WTC11 (cell line): ENCODE measurements at regions not wholly inside any gene's neighbourhood (a gene's known extent, or its start where the extent isn't known, plus 50 kb on each side); places are given as distances from the start of the nearest gene placed in this dataset.

Experiments
- CTCF ChIP-seq: fragments of 200-600 bp; IDR thresholded peaks from 2 replicates; pipeline ENCODE4 v1.8.0; 2022; ENCODE audit warnings: antibody characterized with exemption
- ERG ChIP-seq: fragments of 250-450 bp; sonication (Bioruptor Pico); IDR thresholded peaks from 2 replicates; pipeline ENCODE4 v1.8.0; 2021; ENCODE audit warnings: mild to moderate bottlenecking
- NFE2L1 ChIP-seq: sonication (generic); formaldehyde crosslinking; IDR thresholded peaks from 2 replicates; pipeline ENCODE4 v1.8.1; 2023; ENCODE audit warnings: missing genetic modification reagents
- NR3C1 ChIP-seq: sonication (generic); formaldehyde crosslinking; conservative IDR thresholded peaks from 2 replicates; pipeline ENCODE4 v1.8.1; 2023; ENCODE audit warnings: low read depth, mild to moderate bottlenecking, missing genetic modification reagents
- SP1 ChIP-seq: sonication (generic); formaldehyde crosslinking; conservative IDR thresholded peaks from 2 replicates; pipeline ENCODE4 v1.8.1; 2022; ENCODE audit warnings: missing genetic modification reagents
- STAT6 ChIP-seq: sonication (generic); formaldehyde crosslinking; conservative IDR thresholded peaks from 2 replicates; pipeline ENCODE4 v1.8.1; 2023; ENCODE audit warnings: mild to moderate bottlenecking, low read depth, missing genetic modification reagents, moderate library complexity
- ZSCAN18 ChIP-seq: fragments of 250-450 bp; sonication (Bioruptor Pico); IDR thresholded peaks from 2 replicates; pipeline ENCODE4 v2.1.2; 2022; ENCODE audit warnings: mild to moderate bottlenecking, moderate library complexity

DNA sequence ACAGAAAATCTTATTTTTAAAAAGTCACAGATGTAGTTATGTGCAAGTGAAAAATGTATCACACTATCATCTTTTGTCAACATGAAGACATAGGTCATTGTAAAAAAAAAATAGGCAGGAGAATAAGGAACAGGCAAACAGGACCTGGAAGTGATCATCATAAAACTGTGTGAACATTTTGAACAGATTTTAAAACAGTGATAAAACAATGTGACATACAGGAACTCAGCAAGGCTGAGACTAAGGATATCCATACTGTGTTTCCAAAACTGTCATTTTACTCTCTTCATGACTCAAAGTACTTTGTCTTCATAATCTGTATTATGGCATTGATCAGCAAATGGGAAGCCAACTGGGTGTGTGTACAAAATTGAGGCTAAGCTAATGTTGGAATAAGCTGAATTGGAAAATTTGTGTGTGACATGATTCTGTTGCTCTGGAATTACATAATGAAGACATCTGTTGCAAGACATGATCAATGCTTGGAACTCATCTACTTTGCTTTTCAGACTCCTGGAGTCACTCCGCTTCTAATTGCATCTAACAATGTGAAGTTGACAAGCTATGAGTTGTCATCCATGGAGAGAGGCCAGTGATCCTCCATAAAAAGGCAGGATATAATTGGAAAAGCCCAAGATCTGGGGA, 978.7 kb upstream of the NUDT12 start:
- TF ChIP-seq ERG (CRISPR knock-in tag) = no peak
- TF ChIP-seq CTCF = no peak
- no peak for TF ChIP-seq STAT6
- TF ChIP-seq NR3C1 (CRISPR knock-in tag) = no peak
- TF ChIP-seq SP1 (CRISPR knock-in tag) = no peak
- no peak for TF ChIP-seq NFE2L1 (CRISPR knock-in tag)
- TF ChIP-seq ZSCAN18 = no peak
